ENCODE measurements at regions not wholly inside any gene's neighbourhood (a gene's known extent, or its start where the extent isn't known, plus 50 kb on each side); places are given as distances from the start of the nearest gene placed in this dataset.

GRCh38 chr12:45637706-45638105 lies 91.8 kb upstream of the ARID2 start:
- TF ChIP-seq CTCF (conservative IDR thresholded peaks at IDR 0.05; ENCODE audit: low read depth, low read length), result no peak
- no peak for TF ChIP-seq EZH2 (IDR thresholded peaks at IDR 0.05; ENCODE audit: borderline replicate concordance, low read depth, low read length, poor library complexity, severe bottlenecking)

Data from A673 (cell line).